ENCODE measurements at regions not wholly inside any gene's neighbourhood (a gene's known extent, or its start where the extent isn't known, plus 50 kb on each side); places are given as distances from the start of the nearest gene placed in this dataset.

DNA sequence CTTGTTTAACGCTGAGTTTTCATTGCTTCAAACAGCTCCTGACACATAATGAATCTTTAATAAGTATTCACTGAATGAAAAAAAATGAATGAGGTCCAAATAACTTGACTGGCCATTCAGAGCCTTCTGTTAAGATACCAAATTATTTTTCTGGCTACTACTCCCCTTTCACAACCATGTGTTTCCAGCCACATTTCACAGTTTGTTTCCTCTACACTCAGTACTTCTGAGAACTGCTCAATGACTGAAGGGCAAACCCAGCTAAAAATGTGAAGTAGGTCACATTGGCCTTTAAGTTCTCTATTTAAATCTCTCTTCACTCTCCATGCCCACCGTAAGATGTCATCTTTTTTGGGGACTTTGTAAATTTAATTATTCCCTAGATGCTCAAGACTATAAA is 78.4 kb upstream of the KRR1 start:
- DNase-seq: no peak

DNA sequence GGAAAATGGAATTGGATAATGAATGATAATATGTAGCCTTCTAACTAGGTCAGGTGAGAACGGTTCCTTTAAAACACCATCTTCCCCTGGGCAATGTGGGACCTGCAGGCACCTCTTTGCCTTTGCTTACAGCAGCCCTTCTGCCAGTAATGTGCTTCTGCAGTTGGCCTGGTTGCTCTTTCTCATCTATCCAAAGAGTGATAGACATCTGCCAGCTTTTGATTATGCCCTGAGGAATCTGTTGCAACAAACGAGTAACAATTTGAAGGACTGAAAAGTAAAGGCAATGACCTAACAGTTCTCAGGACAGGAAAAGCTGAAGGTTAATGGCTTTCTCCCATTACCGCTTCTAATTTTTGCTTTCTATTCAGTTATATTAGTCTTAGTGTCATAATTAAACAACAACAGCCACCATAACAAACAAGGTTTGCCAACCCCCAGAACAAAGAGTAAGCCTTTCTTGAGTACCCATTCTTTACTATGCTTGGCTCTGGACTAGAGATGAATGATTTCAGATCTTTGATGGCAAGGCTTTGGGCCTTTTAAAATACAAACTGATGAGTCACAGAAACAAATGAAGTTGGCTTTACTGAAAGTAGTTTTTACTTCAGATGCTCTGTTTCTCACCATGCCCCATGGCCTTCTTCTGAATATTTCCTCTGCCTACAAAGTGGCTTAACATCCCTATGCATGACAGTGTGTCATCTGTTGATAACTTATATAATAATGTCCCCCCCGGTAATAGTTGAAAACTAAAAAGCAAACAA is 76.1 kb upstream of the KRR1 start:
- DNase-seq: no peak

DNA sequence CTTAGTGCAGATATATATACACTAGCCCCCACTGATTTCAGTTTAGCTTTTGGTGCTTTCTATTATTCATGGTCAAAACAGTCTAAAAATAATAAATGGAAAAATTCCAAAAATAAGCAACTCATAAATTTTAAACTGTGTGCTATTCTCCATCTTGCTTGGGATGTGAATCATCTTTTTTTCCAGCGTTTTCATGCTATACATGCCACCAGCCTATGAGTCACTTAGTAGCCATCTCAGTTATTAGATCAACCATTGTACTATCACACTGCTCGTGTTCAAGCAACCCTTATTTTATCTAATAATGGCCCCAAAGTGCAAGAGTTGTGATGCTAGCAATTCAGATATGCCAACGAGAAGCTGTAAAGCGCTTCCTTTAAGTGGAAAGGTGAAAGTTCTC is 73.9 kb upstream of the KRR1 start:
- DNase-seq: no peak

DNA sequence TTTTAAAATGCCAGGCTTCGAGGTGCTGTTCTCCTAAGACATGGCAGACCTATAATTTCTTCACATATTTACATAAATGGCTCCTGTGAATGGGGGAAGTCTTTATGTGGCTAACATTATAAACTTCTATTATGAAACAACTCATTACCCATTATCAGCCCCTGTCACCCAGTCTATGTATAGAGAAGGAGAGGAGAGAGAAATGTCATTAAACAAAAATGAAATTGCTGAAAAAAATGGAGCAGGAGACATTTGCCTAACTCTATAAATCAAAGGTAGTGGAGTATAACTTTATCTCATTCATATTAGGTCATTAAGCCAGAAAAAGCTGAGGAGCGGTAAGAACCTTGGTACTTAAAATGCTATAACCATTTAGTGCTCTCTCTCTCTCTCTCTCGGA is 71.9 kb upstream of the KRR1 start:
- DNase-seq: no peak

DNA sequence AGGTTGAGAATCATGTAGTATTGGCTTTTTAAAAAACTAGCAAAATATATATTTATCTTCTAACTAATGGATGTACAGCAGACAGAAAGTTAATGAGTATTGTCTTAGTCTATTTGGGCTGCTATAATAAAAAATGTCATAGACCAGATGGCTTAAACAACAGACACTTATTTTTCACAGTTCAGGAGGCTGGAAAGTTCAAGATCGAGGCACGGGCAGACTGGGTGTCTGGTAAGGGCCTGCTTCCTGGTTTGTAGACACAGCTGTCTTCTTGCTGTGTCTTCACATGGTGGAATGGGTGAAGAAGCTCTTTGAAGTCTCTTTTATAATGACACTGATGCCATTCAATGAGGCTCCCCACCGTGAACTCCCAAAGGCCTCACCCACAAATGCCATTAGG is 70.1 kb upstream of the KRR1 start:
- DNase-seq: peak in 1 of 2 experiments; percentile 17

DNA sequence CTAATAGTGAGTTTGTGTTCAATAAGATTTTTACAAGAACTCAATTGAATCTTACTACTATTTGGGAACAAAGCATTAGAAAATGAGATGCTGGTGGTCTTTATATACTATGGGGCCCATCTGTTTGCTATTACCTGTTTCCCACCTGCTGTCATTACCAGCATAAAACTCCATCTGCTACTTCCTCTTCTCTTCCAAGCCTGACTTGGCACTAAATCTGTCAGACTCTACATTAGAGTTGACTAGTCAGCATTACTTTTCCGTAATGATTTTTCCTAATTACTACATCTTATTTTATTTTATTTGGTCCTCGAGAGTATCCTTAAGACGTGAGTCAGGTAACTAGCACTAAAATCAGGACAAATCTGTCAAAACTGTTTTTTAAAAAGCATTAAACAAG is 68.1 kb upstream of the KRR1 start:
- peak; percentile 31 to 75 for DNase-seq

DNA sequence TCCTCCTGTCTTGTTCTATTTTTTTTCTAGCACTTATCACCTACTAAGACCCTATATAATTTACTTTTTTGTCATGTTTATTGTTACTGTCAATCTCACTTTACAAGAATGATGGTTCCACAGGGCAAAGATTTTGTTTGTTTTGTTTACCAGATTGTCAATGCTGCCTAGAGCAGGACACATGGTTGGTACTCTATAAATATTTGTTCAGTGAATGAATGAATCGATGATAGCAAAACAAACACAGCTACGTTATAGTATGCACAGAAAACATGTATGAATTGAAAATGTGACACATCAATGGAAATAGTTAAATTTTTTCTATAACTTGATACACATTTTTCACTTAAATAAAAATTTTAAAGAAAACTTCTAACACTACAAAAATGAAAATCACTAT is 67.1 kb upstream of the KRR1 start:
- DNase-seq: no peak

DNA sequence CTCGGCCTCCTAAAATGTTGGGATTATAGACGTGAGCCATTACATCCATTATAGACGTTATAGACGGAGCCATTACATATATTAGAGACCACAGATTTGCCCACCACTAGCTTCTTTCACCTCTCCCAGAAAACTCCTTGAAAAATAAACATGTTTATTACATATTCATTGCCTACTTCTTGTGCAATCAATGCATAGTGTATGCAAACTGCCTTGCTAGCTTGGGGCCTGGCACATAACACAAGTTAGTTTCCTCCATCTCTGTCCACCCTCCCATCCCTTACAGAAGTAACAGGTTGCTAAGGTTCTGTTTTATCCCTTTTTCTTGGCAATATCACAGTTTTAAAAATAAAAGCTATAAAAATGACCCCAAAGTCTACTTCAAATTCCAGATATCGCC is 66.4 kb upstream of the KRR1 start:
- no peak for DNase-seq

DNA sequence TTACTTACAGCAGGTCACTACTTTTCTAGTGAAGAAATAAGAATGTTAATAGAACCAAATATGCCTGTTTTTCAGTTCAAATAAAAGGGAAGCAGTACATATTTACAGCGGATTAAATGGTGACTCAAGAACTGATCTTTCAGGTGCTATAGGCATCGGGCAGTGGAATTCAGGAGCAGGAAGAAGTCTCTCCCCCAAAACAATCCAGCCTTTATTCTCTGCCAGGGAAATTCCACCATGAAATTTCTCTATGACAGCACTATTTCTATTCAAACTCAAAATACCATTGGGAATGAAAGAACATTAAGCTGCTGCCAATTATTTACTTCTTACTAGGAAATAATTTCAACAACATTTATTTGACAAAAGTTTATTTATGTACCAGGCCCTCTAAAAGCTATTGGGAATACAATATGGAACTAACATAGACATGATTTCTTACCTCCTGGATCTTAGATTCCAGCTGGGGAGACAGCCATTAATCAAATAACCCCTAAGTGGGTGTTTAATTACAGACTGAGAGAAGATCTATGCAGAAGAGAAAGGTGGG is 60.3 kb upstream of the KRR1 start:
- DNase-seq: no peak

DNA sequence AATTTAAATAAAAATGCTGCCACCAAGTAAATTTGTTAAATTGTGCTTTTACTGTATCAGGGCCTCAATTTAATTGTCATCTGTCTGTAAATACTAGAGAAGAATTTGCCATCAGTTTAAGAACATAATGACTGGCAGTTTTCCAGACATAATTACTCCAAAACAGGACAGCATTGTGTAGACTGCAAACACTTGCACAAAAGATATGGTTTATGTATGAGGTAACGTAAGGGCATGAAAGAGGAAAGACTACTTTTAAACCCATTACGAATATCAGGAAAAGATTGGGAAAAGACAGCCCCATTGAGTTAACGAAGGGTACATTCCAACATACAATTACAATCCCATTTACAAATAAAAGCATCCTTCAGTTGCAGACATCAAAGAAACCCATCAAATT is 59.8 kb upstream of the KRR1 start:
- DNase-seq: no peak

DNA sequence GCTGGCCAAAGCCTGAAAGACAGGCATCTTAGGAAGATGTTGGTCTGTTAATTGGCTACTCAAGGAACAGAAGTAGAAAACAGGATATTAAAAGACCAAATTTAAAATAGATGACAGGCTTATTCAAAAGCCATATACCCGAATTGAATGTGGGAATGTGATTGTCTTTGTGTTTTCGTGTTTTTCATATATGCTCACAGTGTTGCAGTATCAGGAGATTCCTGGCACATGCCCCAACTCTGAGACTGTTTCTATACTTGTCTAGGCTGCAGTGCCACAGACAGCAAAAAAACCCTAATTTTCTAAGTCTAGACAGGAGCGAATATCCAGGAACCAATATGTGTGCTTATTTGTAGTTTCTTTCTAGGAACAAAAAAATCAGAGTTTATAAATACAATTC is 57.4 kb upstream of the KRR1 start:
- no peak for DNase-seq

DNA sequence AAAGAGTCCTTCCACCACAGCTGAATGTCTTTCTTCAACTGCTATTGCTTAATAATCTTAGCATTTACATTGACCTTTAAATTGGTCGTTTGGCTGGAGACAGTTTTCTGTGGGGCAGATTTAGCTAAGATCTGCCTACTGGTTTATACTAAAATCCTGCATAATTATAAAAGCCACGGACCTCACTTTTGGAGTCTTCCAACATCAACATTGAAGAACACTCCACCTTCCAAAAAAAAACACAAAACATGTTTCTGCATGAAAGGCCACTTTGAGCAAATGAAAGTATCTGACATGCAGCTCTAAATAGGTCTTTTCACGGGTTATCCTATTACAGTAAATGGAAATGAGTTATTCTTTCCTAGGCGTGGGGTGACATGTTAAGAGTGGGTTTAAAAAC is 57.0 kb upstream of the KRR1 start:
- no peak for DNase-seq

DNA sequence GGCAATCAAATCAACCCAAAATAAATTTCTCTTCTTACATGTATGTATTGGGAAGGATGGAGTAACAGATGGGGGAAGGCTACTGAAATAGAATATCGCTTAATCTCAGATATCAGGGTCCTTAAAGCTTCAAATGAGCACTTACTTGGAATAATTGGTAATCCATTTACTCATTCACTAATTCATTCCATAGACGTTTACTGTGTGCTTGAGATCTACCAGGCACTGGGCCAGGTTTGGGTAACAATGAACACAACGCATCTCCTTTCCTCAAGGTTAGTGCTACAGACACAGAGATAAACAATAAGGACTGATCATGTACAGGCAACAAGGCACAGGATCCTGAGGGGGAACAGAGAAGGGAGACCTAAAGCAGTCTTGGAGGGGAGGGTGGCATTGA is 54.4 kb upstream of the KRR1 start:
- DNase-seq: peak in 1 of 2 experiments; percentile 11

DNA sequence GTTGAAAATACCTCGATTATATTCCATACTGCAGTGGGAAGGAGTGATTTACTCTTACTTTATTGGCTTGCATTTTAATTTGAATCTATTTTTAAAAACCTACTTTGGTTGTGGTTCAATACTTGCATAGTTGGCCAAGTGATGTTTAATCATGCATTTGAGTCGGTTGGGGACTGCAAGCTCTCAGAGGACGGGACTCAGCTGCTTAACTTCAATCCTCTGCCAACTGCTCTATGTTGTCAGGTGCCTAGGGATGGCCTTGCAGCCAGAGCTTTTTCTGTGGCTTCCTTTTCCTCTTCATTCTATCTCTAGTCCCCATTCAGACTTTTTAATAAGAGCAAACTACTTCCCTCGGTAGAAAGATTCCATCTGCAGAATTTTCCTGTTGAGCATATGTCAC is 53.4 kb upstream of the KRR1 start:
- DNase-seq: no peak

DNA sequence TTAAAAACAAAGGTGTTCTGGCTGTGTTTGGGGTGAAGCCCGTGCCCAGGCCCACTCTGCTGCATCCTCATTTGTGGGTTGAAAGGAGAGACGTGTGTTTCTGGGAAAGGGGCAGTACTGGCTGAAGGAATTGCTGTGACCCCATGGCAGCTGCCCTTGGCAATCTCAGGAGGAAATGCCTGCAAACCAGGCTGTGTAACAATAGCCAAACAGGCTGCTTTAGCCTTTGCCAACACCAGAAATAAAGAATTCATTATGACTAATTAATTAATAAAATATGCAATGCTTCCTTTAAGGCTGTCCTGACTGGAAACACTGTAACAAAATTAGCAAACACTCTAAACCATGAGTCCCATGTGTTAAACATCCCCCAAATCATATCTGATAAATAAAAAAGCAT is 53.0 kb upstream of the KRR1 start:
- DNase-seq: no peak

DNA sequence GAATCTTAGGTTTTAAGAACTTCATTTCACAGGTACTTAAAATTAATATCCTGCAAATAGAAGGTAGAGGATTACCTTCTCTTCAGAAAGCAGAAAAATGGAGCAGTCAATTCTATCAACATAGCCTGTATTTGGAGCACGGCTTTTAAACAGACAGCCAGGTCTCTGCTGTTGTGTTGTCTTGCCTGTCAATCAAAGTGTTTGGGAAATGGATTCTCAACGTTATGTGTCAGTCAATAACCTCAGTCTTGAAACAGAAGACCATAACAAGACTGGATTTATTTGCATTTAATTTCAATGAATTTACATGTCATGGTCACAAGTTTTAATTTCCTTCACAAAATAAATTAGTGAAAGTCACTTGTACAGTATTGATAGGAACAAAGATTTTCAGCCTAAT is 51.9 kb upstream of the KRR1 start:
- no peak for DNase-seq

DNA sequence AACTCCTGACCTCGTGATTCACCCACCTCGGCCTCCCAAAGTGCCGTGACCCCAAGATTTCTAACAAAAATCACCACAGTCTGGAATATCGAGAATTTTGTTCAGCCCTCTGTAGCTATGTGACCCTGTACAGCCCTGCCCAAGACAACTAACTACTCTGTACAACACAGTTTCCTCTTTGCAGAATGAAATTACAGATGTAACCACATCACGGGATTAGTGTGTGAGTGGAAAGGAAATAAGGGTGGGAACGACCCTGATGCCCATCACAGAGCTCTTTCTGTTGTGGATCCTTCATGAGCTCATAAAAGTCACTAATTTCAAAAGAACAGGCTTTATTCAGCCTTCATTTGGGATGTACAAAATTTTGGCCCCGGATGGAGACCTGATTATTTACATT is 50.5 kb upstream of the KRR1 start:
- DNase-seq: no peak

Measured in NCI-H524 (cell line).